Fibroblast of the aortic adventitia (primary cell): ENCODE measurements at regions not wholly inside any gene's neighbourhood (a gene's known extent, or its start where the extent isn't known, plus 50 kb on each side); places are given as distances from the start of the nearest gene placed in this dataset.

ENCODE experiments used
- DNase-seq: peaks from one replicate; pipeline ENCODE4 v3.0.0-alpha.2; 2010; ENCODE audit warnings: low read depth
- H3K4me3 ChIP-seq: 2 replicates; pipeline ENCODE4 v1.5.1; 2011; ENCODE audit warnings: low read depth, mild to moderate bottlenecking, control low read depth, low read length, moderate library complexity
- CTCF ChIP-seq: IDR thresholded peaks from 2 replicates; pipeline ENCODE4 v1.5.1; 2011; ENCODE audit warnings: mild to moderate bottlenecking, low read length, control low read depth, inconsistent platforms; ENCODE audit not compliant: insufficient read depth

GRCh38 chr10:130554701-130555410 is 418.7 kb downstream of the GLRX3 start:
- no peak overlapping the region for H3K4me3 ChIP-seq
- DNase-seq: no peak
- TF ChIP-seq CTCF: no peak

GRCh38 chr10:130555411-130555750 is 419.2 kb downstream of the GLRX3 start:
- no peak for TF ChIP-seq CTCF
- no peak overlapping the region for H3K4me3 ChIP-seq
- no peak for DNase-seq

- no peak for DNase-seq
- H3K4me3 ChIP-seq: no peak overlapping the region
- no peak for TF ChIP-seq CTCF
Observed at GRCh38 chr10:130557181-130557845, 421.1 kb downstream of the GLRX3 start.

GRCh38 chr10:130558746-130559546 is 422.8 kb downstream of the GLRX3 start:
- no peak overlapping the region for H3K4me3 ChIP-seq
- DNase-seq: no peak
- TF ChIP-seq CTCF: no peak

GRCh38 chr10:130559547-130559880 is 423.3 kb downstream of the GLRX3 start:
- no peak overlapping the region for H3K4me3 ChIP-seq
- no peak for DNase-seq
- no peak for TF ChIP-seq CTCF

GRCh38 chr10:130560116-130560515 is 423.9 kb downstream of the GLRX3 start:
- DNase-seq: no peak
- no peak for TF ChIP-seq CTCF
- H3K4me3 ChIP-seq: no peak overlapping the region
